Loucy (cell line): ENCODE measurements at regions not wholly inside any gene's neighbourhood (a gene's known extent, or its start where the extent isn't known, plus 50 kb on each side); places are given as distances from the start of the nearest gene placed in this dataset.

Source experiments
- EZH2phosphoT487 ChIP-seq: fragments of 200-600 bp; IDR thresholded peaks from 2 replicates; pipeline ENCODE4 v1.6.1; 2018; ENCODE audit warnings: antibody characterized with exemption, mild to moderate bottlenecking, moderate library complexity, borderline replicate concordance
- TF ChIP-seq, protein P1 (sequence below): fragments of 200-600 bp; sonication (generic); conservative IDR thresholded peaks from 2 replicates; pipeline ENCODE4 v1.5.1; 2014; ENCODE audit warnings: mild to moderate bottlenecking, antibody characterized with exemption, low read length

DNA sequence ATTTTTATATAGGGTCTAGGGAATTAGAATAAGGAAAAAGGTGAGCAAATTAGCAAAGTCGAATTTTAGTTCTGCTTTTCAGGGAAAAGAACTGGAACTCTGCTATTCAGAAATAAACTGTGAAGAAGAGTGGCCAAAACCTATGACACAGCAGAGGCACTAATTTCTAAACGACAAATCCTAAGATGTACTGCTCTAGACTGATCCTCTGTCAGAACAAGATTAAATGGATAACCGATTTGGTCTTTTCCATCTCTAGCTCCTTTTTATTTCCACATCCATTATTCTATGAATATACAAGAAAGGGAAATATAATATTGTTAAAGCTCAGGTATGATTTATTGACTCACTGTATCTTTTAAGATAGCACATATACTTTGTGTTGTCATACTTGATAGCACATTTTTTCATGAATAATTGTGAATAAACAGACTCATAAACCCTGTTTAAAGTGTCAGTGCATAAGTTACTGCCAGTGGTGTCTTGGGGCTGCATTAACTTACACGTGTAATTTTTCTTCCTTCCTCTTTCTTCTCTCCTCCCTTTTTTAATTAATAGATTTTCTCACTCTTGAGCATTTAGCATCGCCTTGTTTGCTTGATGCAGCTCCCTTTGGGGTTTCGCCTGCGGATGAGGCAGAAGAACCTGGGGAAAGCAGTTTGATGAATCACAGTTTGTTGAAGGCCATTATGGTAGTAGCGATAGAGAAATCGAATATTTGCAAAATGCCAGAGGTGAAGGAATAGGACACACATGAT is 496.6 kb downstream of the ADGRL2 start:
- no peak for TF ChIP-seq EZH2phosphoT487
- TF ChIP-seq, protein P1, sequence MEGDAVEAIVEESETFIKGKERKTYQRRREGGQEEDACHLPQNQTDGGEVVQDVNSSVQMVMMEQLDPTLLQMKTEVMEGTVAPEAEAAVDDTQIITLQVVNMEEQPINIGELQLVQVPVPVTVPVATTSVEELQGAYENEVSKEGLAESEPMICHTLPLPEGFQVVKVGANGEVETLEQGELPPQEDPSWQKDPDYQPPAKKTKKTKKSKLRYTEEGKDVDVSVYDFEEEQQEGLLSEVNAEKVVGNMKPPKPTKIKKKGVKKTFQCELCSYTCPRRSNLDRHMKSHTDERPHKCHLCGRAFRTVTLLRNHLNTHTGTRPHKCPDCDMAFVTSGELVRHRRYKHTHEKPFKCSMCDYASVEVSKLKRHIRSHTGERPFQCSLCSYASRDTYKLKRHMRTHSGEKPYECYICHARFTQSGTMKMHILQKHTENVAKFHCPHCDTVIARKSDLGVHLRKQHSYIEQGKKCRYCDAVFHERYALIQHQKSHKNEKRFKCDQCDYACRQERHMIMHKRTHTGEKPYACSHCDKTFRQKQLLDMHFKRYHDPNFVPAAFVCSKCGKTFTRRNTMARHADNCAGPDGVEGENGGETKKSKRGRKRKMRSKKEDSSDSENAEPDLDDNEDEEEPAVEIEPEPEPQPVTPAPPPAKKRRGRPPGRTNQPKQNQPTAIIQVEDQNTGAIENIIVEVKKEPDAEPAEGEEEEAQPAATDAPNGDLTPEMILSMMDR: no peak
